ENCODE measurements at regions not wholly inside any gene's neighbourhood (a gene's known extent, or its start where the extent isn't known, plus 50 kb on each side); places are given as distances from the start of the nearest gene placed in this dataset.

DNA sequence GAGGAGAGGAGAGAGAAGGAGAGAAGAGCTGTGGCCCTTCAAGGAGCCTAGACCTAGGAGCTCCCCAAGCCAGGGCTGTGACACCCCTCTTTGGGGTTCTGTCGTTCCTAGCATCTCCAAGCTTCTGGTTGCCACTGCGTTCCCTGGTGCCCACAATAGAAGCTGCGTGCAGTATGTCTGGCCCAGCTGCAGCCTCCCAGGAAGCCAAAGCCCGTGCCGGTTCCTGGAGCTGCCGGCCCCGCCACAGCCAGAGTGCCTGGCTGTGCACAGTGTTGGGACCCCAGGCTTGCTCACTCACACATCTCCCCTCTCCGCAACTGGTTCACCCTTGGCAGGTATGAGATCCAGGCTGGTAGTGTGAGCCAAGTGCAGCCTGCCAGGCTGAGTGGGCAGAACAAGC lies 367.7 kb upstream of the MC4R start:
- H3K4me1 ChIP-seq, result no peaks in the 10 kb centered on the region
- no peak overlapping the region for H3K27ac ChIP-seq
- POLR2A ChIA-PET, result no interaction called here
- WGBS (ENCODE audit: missing lambda C conversion rate), result 20% methylated on average over 3 of the region's 8 CpGs
- no peak overlapping the region for H3K4me2 ChIP-seq
- no peaks in the 10 kb centered on the region for H3K9me3 ChIP-seq
- H3K4me3 ChIP-seq, result no peak overlapping the region
- FAIRE-seq (no peak), ATAC-seq (no peak), DNase-seq (ENCODE audit: low read depth in 1 of 2, low spot score in 1 of 2) (no peak)
- TF ChIP-seq CBX8 (IDR thresholded peaks at IDR 0.05), result no peak
- TF ChIP-seq MYC (IDR thresholded peaks at IDR 0.05; ENCODE audit: borderline replicate concordance, low read length), result no peak
- TF ChIP-seq CHD4 (IDR thresholded peaks at IDR 0.05; ENCODE audit: borderline replicate concordance), result no peak
- no peak for TF ChIP-seq HDAC2 (IDR thresholded peaks at IDR 0.05)
- no peak for TF ChIP-seq MAZ (IDR thresholded peaks at IDR 0.05; ENCODE audit: borderline replicate concordance, low read depth, low read length)
- no peak for TF ChIP-seq FOSL2 (IDR thresholded peaks at IDR 0.05)
- no peak for TF ChIP-seq FOSL2 (CRISPR knock-in tag; IDR thresholded peaks at IDR 0.05)
- no peak for TF ChIP-seq KDM5A (IDR thresholded peaks at IDR 0.05)
- no peak for TF ChIP-seq ZNF302 (CRISPR knock-in tag; IDR thresholded peaks at IDR 0.05)
- no peak for TF ChIP-seq TP53 (CRISPR knock-in tag; IDR thresholded peaks at IDR 0.05)
- no peak for TF ChIP-seq RAD21 (conservative IDR thresholded peaks at IDR 0.05 in 1 of 2, IDR thresholded peaks at IDR 0.05 in 1 of 2)
- TF ChIP-seq, protein P1, sequence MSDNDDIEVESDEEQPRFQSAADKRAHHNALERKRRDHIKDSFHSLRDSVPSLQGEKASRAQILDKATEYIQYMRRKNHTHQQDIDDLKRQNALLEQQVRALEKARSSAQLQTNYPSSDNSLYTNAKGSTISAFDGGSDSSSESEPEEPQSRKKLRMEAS (IDR thresholded peaks at IDR 0.05), result no peak
- TF ChIP-seq, protein P2, sequence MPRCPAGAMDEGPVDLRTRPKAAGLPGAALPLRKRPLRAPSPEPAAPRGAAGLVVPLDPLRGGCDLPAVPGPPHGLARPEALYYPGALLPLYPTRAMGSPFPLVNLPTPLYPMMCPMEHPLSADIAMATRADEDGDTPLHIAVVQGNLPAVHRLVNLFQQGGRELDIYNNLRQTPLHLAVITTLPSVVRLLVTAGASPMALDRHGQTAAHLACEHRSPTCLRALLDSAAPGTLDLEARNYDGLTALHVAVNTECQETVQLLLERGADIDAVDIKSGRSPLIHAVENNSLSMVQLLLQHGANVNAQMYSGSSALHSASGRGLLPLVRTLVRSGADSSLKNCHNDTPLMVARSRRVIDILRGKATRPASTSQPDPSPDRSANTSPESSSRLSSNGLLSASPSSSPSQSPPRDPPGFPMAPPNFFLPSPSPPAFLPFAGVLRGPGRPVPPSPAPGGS (IDR thresholded peaks at IDR 0.05), result no peak
- CTCF ChIA-PET, result no interaction called here

DNA sequence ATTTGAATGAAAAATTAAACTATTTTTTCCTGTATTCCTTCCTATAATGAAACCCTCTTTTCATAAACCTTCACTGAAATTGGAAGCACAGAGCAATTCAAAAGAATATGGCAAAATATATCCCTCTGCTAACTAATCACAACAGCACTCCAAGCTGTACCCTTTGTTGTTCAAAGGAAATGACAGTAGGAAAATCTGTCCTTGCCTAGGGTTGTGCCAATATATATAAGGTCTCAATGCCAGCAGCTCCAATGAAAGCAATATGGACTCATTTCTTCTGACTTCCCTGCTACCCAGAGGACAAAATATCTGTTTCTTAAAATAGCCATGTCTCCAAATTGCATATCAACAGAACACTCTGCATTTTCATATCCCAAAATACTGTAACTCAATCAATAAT lies 373.9 kb upstream of the MC4R start:
- Histone ChIP-seq H3K27ac (no peak overlapping the region), H3K9me3 (no peaks in the 10 kb centered on the region), H3K4me1 (no peaks in the 10 kb centered on the region), H3K4me2 (no peak overlapping the region), H3K4me3 (no peak overlapping the region)
- DNase-seq (ENCODE audit: low read depth in 1 of 2, low spot score in 1 of 2), result no peak
- ATAC-seq, result no peak
- ChIA-PET POLR2A (no interaction called here), CTCF (no interaction called here)
- TF ChIP-seq, protein P3, sequence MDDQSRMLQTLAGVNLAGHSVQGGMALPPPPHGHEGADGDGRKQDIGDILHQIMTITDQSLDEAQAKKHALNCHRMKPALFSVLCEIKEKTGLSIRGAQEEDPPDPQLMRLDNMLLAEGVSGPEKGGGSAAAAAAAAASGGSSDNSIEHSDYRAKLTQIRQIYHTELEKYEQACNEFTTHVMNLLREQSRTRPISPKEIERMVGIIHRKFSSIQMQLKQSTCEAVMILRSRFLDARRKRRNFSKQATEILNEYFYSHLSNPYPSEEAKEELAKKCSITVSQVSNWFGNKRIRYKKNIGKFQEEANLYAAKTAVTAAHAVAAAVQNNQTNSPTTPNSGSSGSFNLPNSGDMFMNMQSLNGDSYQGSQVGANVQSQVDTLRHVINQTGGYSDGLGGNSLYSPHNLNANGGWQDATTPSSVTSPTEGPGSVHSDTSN (IDR thresholded peaks at IDR 0.05), result no peak
- no peak for TF ChIP-seq ZFP36 (IDR thresholded peaks at IDR 0.05; ENCODE audit: borderline replicate concordance, partially characterized antibody)
- no peak for TF ChIP-seq POLR2AphosphoS2 (conservative IDR thresholded peaks at IDR 0.05; ENCODE audit: low read length)
- TF ChIP-seq FOSB (CRISPR knock-in tag; IDR thresholded peaks at IDR 0.05), result no peak
- TF ChIP-seq CHD2 (IDR thresholded peaks at IDR 0.05; ENCODE audit: low read length, partially characterized antibody), result no peak
- TF ChIP-seq, protein P4, sequence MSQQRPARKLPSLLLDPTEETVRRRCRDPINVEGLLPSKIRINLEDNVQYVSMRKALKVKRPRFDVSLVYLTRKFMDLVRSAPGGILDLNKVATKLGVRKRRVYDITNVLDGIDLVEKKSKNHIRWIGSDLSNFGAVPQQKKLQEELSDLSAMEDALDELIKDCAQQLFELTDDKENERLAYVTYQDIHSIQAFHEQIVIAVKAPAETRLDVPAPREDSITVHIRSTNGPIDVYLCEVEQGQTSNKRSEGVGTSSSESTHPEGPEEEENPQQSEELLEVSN (IDR thresholded peaks at IDR 0.05; ENCODE audit: borderline replicate concordance, low read depth), result no peak
- TF ChIP-seq, protein P5, sequence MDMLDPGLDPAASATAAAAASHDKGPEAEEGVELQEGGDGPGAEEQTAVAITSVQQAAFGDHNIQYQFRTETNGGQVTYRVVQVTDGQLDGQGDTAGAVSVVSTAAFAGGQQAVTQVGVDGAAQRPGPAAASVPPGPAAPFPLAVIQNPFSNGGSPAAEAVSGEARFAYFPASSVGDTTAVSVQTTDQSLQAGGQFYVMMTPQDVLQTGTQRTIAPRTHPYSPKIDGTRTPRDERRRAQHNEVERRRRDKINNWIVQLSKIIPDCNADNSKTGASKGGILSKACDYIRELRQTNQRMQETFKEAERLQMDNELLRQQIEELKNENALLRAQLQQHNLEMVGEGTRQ (IDR thresholded peaks at IDR 0.05), result no peak
- TF ChIP-seq SREBF2 (IDR thresholded peaks at IDR 0.05), result no peak
- TF ChIP-seq PHF8 (IDR thresholded peaks at IDR 0.05; ENCODE audit: borderline replicate concordance, low read depth), result no peak
- no peak for TF ChIP-seq MAFK (IDR thresholded peaks at IDR 0.05; ENCODE audit: partially characterized antibody)
- TF ChIP-seq HDAC2 (IDR thresholded peaks at IDR 0.05), result no peak
- TF ChIP-seq KDM5A (IDR thresholded peaks at IDR 0.05), result no peak
- TF ChIP-seq, protein P6, sequence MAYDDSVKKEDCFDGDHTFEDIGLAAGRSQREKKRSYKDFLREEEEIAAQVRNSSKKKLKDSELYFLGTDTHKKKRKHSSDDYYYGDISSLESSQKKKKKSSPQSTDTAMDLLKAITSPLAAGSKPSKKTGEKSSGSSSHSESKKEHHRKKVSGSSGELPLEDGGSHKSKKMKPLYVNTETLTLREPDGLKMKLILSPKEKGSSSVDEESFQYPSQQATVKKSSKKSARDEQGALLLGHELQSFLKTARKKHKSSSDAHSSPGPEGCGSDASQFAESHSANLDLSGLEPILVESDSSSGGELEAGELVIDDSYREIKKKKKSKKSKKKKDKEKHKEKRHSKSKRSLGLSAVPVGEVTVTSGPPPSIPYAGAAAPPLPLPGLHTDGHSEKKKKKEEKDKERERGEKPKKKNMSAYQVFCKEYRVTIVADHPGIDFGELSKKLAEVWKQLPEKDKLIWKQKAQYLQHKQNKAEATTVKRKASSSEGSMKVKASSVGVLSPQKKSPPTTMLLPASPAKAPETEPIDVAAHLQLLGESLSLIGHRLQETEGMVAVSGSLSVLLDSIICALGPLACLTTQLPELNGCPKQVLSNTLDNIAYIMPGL (CRISPR knock-in tag; IDR thresholded peaks at IDR 0.05; ENCODE audit: borderline replicate concordance), result no peak
- no peak for TF ChIP-seq CEBPB (IDR thresholded peaks at IDR 0.05)
- TF ChIP-seq NFE2L2 (conservative IDR thresholded peaks at IDR 0.05; ENCODE audit: low read length), result no peak
- no peak for TF ChIP-seq RFX5 (IDR thresholded peaks at IDR 0.05)
- no peak for TF ChIP-seq GATA3 (IDR thresholded peaks at IDR 0.05; ENCODE audit: borderline replicate concordance)
- TF ChIP-seq ZC3H11A (IDR thresholded peaks at IDR 0.05), result no peak
- no peak for FAIRE-seq
